H1 (cell line): ENCODE measurements at regions not wholly inside any gene's neighbourhood (a gene's known extent, or its start where the extent isn't known, plus 50 kb on each side); places are given as distances from the start of the nearest gene placed in this dataset.

Source experiments
- EGR1 ChIP-seq: IDR thresholded peaks from 2 replicates; pipeline ENCODE4 v1.6.1; 2011; ENCODE audit warnings: low read depth, low read length, borderline replicate concordance
- GABPA ChIP-seq: IDR thresholded peaks from 2 replicates; pipeline ENCODE4 v1.6.1; 2011; ENCODE audit warnings: mild to moderate bottlenecking, low read length, moderate library complexity, borderline replicate concordance; ENCODE audit not compliant: insufficient read depth
- POLR2A ChIP-seq, 2 experiments: IDR thresholded peaks; 1 replicate in 1 of 2; 2 replicates in 1 of 2; pipeline ENCODE4 v1.6.1; 2011; ENCODE audit warnings: low read depth in 2 of 2, low read length in 2 of 2, mild to moderate bottlenecking in 2 of 2; ENCODE audit errors: control extremely low read depth in 1 of 2
- POLR2AphosphoS5 ChIP-seq: IDR thresholded peaks from 2 replicates; pipeline ENCODE4 v1.6.1; 2011; ENCODE audit warnings: low read depth, low read length
- RAD21 ChIP-seq, 2 experiments: IDR thresholded peaks in 1 of 2; conservative IDR thresholded peaks in 1 of 2; 2 replicates each; pipeline ENCODE4 v1.6.1; 2011; ENCODE audit warnings: low read depth in 2 of 2, low read length in 2 of 2, improper control_type of control experiment in 1 of 2, inconsistent platforms in 1 of 2, mild to moderate bottlenecking in 1 of 2, moderate library complexity in 1 of 2
- RFX5 ChIP-seq: IDR thresholded peaks from 2 replicates; pipeline ENCODE4 v1.6.1; 2011; ENCODE audit warnings: low read depth, low read length, improper control_type of control experiment, borderline replicate concordance
- SP1 ChIP-seq: IDR thresholded peaks from 2 replicates; pipeline ENCODE4 v1.6.1; 2011; ENCODE audit warnings: low read depth, low read length
- TF ChIP-seq, protein P1 (sequence below): IDR thresholded peaks from 2 replicates; pipeline ENCODE4 v1.6.1; 2012; ENCODE audit warnings: inconsistent platforms
- TF ChIP-seq, protein P2 (sequence below), 3 experiments: IDR thresholded peaks; 1 replicate in 2 of 3; 2 replicates in 1 of 3; pipeline versions ENCODE4 v1.5.1 to v1.6.1; 2011; ENCODE audit warnings: low read length in 3 of 3, mild to moderate bottlenecking in 3 of 3, inconsistent platforms in 2 of 3, low read depth in 1 of 3, moderate library complexity in 1 of 3; ENCODE audit not compliant: insufficient read depth in 1 of 3; ENCODE audit errors: control extremely low read depth in 1 of 3
- TF ChIP-seq, protein P3 (sequence below): IDR thresholded peaks from 2 replicates; pipeline ENCODE4 v1.6.1; 2011; ENCODE audit warnings: low read length, improper control_type of control experiment
- TF ChIP-seq, protein P4 (sequence below): IDR thresholded peaks from 2 replicates; pipeline ENCODE4 v1.6.1; 2012; ENCODE audit warnings: low read length, inconsistent platforms

DNA sequence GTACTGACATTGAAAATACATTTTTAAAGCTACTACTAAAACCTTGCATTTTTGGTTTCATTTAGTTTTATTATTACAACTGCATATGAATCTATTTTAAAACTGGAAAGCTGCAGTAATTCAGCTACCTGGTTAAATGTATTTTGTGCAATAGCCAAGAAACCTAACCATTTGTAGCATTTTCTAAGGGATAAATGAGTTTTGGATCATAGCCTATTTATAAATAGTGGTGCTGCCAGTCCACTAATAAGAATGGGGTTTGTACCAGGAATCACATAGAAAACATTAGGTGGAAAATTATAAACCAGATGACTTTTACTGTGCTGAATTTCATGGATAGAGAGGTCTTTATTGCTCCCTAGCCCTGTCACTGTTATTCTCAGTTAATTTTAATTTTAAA is 454.7 kb downstream of the DIPK2A start:
- TF ChIP-seq EGR1 (no peak), RAD21 (IDR thresholded peaks at IDR 0.05 in 1 of 2, conservative IDR thresholded peaks at IDR 0.05 in 1 of 2; ENCODE audit: low read depth in 2 of 2, low read length in 2 of 2) (no peak), RFX5 (no peak), POLR2AphosphoS5 (no peak), SP1 (no peak), GABPA (no peak), POLR2A (IDR thresholded peaks at IDR 0.05; ENCODE audit: control extremely low read depth in 1 of 2, low read depth in 2 of 2, low read length in 2 of 2) (no peak)
- TF ChIP-seq, protein P1, sequence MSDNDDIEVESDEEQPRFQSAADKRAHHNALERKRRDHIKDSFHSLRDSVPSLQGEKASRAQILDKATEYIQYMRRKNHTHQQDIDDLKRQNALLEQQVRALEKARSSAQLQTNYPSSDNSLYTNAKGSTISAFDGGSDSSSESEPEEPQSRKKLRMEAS = no peak
- TF ChIP-seq, protein P2, sequence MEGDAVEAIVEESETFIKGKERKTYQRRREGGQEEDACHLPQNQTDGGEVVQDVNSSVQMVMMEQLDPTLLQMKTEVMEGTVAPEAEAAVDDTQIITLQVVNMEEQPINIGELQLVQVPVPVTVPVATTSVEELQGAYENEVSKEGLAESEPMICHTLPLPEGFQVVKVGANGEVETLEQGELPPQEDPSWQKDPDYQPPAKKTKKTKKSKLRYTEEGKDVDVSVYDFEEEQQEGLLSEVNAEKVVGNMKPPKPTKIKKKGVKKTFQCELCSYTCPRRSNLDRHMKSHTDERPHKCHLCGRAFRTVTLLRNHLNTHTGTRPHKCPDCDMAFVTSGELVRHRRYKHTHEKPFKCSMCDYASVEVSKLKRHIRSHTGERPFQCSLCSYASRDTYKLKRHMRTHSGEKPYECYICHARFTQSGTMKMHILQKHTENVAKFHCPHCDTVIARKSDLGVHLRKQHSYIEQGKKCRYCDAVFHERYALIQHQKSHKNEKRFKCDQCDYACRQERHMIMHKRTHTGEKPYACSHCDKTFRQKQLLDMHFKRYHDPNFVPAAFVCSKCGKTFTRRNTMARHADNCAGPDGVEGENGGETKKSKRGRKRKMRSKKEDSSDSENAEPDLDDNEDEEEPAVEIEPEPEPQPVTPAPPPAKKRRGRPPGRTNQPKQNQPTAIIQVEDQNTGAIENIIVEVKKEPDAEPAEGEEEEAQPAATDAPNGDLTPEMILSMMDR (IDR thresholded peaks at IDR 0.05; ENCODE audit: control extremely low read depth in 1 of 3, insufficient read depth in 1 of 3, low read depth in 1 of 3, low read length in 3 of 3) = no peak
- TF ChIP-seq, protein P3, sequence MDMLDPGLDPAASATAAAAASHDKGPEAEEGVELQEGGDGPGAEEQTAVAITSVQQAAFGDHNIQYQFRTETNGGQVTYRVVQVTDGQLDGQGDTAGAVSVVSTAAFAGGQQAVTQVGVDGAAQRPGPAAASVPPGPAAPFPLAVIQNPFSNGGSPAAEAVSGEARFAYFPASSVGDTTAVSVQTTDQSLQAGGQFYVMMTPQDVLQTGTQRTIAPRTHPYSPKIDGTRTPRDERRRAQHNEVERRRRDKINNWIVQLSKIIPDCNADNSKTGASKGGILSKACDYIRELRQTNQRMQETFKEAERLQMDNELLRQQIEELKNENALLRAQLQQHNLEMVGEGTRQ = no peak
- TF ChIP-seq, protein P4, sequence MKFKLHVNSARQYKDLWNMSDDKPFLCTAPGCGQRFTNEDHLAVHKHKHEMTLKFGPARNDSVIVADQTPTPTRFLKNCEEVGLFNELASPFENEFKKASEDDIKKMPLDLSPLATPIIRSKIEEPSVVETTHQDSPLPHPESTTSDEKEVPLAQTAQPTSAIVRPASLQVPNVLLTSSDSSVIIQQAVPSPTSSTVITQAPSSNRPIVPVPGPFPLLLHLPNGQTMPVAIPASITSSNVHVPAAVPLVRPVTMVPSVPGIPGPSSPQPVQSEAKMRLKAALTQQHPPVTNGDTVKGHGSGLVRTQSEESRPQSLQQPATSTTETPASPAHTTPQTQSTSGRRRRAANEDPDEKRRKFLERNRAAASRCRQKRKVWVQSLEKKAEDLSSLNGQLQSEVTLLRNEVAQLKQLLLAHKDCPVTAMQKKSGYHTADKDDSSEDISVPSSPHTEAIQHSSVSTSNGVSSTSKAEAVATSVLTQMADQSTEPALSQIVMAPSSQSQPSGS = no peak
